ENCODE measurements at regions not wholly inside any gene's neighbourhood (a gene's known extent, or its start where the extent isn't known, plus 50 kb on each side); places are given as distances from the start of the nearest gene placed in this dataset.

DNA sequence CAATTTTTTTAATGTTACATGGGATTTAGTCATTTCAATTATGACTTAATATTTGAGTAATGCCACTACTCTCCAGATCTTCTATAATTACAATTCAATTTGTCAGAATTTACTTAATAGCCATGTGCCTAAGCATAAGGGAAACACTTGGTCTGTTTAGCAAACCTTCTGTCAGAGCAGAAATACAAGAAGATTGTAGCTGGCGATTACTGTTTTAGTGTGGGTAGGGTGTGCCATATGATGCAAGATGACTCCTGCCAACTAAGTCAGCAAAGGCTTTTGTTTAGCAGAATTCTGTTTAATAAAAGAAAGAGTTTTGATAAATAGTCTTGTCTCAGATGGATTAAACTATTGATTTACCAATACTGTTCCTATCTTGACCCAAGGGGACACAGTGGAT is 455.4 kb downstream of the RNF144B start:
- no peak overlapping the region for H3K27ac Mint-ChIP-seq
- H3K9me3 Mint-ChIP-seq, result no peaks in the 10 kb centered on the region
- DNase-seq, result no peak
- Histone ChIP-seq H3K36me3 (ENCODE audit: control insufficient read depth, insufficient read depth, low read length) (no peaks in the 10 kb centered on the region), H3K9me3 (ENCODE audit: control insufficient read depth, low read length) (no peaks in the 10 kb centered on the region), H3K27me3 (ENCODE audit: control insufficient read depth, insufficient read depth, low read length, poor library complexity, severe bottlenecking) (no peaks in the 10 kb centered on the region), H3K9ac (ENCODE audit: extremely low read depth, low read length, poor library complexity, severe bottlenecking) (no peak overlapping the region), H3K4me3 (ENCODE audit: low read length) (no peak overlapping the region), H3K27ac (ENCODE audit: low read depth, low read length) (no peak overlapping the region), H3K4me1 (ENCODE audit: control insufficient read depth, insufficient read depth, low read length) (no peaks in the 10 kb centered on the region)
- H3K36me3 Mint-ChIP-seq (ENCODE audit: low read depth), result no peaks in the 10 kb centered on the region
- no peaks in the 10 kb centered on the region for H3K4me1 Mint-ChIP-seq
- TF ChIP-seq, protein P1, sequence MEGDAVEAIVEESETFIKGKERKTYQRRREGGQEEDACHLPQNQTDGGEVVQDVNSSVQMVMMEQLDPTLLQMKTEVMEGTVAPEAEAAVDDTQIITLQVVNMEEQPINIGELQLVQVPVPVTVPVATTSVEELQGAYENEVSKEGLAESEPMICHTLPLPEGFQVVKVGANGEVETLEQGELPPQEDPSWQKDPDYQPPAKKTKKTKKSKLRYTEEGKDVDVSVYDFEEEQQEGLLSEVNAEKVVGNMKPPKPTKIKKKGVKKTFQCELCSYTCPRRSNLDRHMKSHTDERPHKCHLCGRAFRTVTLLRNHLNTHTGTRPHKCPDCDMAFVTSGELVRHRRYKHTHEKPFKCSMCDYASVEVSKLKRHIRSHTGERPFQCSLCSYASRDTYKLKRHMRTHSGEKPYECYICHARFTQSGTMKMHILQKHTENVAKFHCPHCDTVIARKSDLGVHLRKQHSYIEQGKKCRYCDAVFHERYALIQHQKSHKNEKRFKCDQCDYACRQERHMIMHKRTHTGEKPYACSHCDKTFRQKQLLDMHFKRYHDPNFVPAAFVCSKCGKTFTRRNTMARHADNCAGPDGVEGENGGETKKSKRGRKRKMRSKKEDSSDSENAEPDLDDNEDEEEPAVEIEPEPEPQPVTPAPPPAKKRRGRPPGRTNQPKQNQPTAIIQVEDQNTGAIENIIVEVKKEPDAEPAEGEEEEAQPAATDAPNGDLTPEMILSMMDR (conservative IDR thresholded peaks at IDR 0.05), result no peak
- no peaks in the 10 kb centered on the region for H3K27me3 Mint-ChIP-seq (ENCODE audit: insufficient read depth)
- H3K4me3 Mint-ChIP-seq, result no peak overlapping the region
- WGBS, 2 experiments (ENCODE audit: insufficient coverage in 1 of 2, insufficient read length in 1 of 2), result 94 to 100% methylated on average over 1 of the region's 1 CpG

DNA sequence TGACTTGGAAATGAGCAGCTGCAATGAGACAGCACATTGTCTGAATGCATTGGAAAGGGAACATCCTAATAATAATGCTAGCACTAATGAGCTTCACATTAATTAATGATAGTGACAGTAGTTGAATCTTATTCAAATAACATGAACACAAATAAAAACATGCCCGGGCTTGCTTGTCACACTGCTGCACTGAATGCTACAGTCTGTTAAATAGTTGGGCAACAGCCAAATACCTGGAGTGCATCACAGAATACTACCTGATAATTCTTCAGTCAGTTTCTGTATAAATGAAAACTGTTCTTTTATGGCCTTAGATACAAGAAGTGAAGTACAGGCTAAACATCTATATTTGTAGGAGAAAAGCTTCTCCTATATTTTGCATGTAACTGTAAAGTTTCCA is 458.7 kb downstream of the RNF144B start:
- Mint-ChIP-seq H3K9me3 (no peaks in the 10 kb centered on the region), H3K4me1 (no peaks in the 10 kb centered on the region), H3K4me3 (no peak overlapping the region), H3K27ac (no peak overlapping the region), H3K27me3 (ENCODE audit: insufficient read depth) (no peaks in the 10 kb centered on the region), H3K36me3 (ENCODE audit: low read depth) (no peaks in the 10 kb centered on the region)
- Histone ChIP-seq H3K4me1 (ENCODE audit: control insufficient read depth, insufficient read depth, low read length) (no peaks in the 10 kb centered on the region), H3K27me3 (ENCODE audit: control insufficient read depth, insufficient read depth, low read length, poor library complexity, severe bottlenecking) (no peaks in the 10 kb centered on the region), H3K9me3 (ENCODE audit: control insufficient read depth, low read length) (no peaks in the 10 kb centered on the region), H3K4me3 (ENCODE audit: low read length) (no peak overlapping the region), H3K36me3 (ENCODE audit: control insufficient read depth, insufficient read depth, low read length) (no peaks in the 10 kb centered on the region), H3K27ac (ENCODE audit: low read depth, low read length) (no peak overlapping the region), H3K9ac (ENCODE audit: extremely low read depth, low read length, poor library complexity, severe bottlenecking) (no peak overlapping the region)
- WGBS, 2 experiments (ENCODE audit: insufficient coverage in 1 of 2, insufficient read length in 1 of 2), result 78% methylated on average over 1 of the region's 1 CpG; no CpG with 5 or more reads in 1 of the 2 experiments
- TF ChIP-seq, protein P1 (conservative IDR thresholded peaks at IDR 0.05), result no peak
- DNase-seq, result no peak

DNA sequence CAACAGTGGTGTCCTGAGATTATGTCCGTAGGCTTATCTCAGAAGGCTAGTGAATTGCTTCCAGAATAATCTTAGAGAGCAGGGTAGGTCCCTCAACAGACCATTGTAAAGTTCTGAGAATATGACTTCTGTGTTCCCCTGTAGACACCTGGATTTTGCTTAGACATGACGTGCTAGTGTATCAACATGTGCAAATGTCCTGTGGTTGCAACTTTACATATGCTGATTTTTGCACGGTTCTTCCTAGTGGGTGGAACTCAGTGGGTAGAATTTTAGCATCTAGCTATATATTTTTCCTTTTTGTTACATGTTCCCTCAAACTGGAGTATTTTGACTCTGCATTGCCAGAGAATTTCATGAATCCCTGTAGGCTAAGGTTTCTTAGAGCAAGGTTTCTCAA is 459.2 kb downstream of the RNF144B start:
- H3K9ac ChIP-seq (ENCODE audit: extremely low read depth, low read length, poor library complexity, severe bottlenecking), result no peak overlapping the region
- H3K36me3 Mint-ChIP-seq (ENCODE audit: low read depth), result no peaks in the 10 kb centered on the region
- no peaks in the 10 kb centered on the region for H3K9me3 ChIP-seq (ENCODE audit: control insufficient read depth, low read length)
- H3K9me3 Mint-ChIP-seq, result no peaks in the 10 kb centered on the region
- no peak for DNase-seq
- WGBS, 2 experiments (ENCODE audit: insufficient coverage in 1 of 2, insufficient read length in 1 of 2), result 87 to 100% methylated on average over 2 to 3 of the region's 3 CpGs
- no peak overlapping the region for H3K4me3 Mint-ChIP-seq
- H3K27ac ChIP-seq (ENCODE audit: low read depth, low read length), result no peak overlapping the region
- H3K36me3 ChIP-seq (ENCODE audit: control insufficient read depth, insufficient read depth, low read length), result no peaks in the 10 kb centered on the region
- H3K4me1 Mint-ChIP-seq, result no peaks in the 10 kb centered on the region
- H3K4me1 ChIP-seq (ENCODE audit: control insufficient read depth, insufficient read depth, low read length), result no peaks in the 10 kb centered on the region
- no peaks in the 10 kb centered on the region for H3K27me3 ChIP-seq (ENCODE audit: control insufficient read depth, insufficient read depth, low read length, poor library complexity, severe bottlenecking)
- TF ChIP-seq, protein P1 (conservative IDR thresholded peaks at IDR 0.05), result no peak
- no peak overlapping the region for H3K27ac Mint-ChIP-seq
- H3K4me3 ChIP-seq (ENCODE audit: low read length), result no peak overlapping the region
- no peaks in the 10 kb centered on the region for H3K27me3 Mint-ChIP-seq (ENCODE audit: insufficient read depth)

All from endodermal cell (in vitro differentiated cells).